ENCODE measurements at regions not wholly inside any gene's neighbourhood (a gene's known extent, or its start where the extent isn't known, plus 50 kb on each side); places are given as distances from the start of the nearest gene placed in this dataset.

- DNase-seq = no peak
Measured at GRCh38 chr15:39471785-39472574, 108.9 kb upstream of the THBS1 start.

- no peak for DNase-seq
Measured at GRCh38 chr15:39472621-39473297, 108.1 kb upstream of the THBS1 start.

GRCh38 chr15:39473298-39473947 is 107.5 kb upstream of the THBS1 start:
- no peak for DNase-seq

- DNase-seq = no peak
Measured at GRCh38 chr15:39474657-39475056, 106.2 kb upstream of the THBS1 start.

- no peak for DNase-seq
Measured at GRCh38 chr15:39478996-39479395, 101.9 kb upstream of the THBS1 start.

GRCh38 chr15:39479911-39480310 is 101.0 kb upstream of the THBS1 start:
- DNase-seq = no peak

GRCh38 chr15:39482459-39482858 is 98.4 kb upstream of the THBS1 start:
- DNase-seq = no peak

GRCh38 chr15:39486621-39487457 is 94.0 kb upstream of the THBS1 start:
- DNase-seq = no peak

GRCh38 chr15:39487458-39487735 is 93.5 kb upstream of the THBS1 start:
- no peak for DNase-seq

- no peak for DNase-seq
Measured at GRCh38 chr15:39488516-39488915, 92.4 kb upstream of the THBS1 start.

GRCh38 chr15:39488961-39489360 is 91.9 kb upstream of the THBS1 start:
- DNase-seq = no peak

GRCh38 chr15:39491115-39491885 is 89.6 kb upstream of the THBS1 start:
- DNase-seq = no peak

GRCh38 chr15:39491886-39492490 is 88.9 kb upstream of the THBS1 start:
- no peak for DNase-seq

GRCh38 chr15:39493424-39494067 is 87.3 kb upstream of the THBS1 start:
- DNase-seq = no peak

GRCh38 chr15:39494462-39494861 is 86.4 kb upstream of the THBS1 start:
- no peak for DNase-seq

GRCh38 chr15:39495871-39496840 is 84.7 kb upstream of the THBS1 start:
- DNase-seq = no peak

- DNase-seq = no peak
Measured at GRCh38 chr15:39497016-39497758, 83.7 kb upstream of the THBS1 start.

- DNase-seq = no peak
Measured at GRCh38 chr15:39497759-39498565, 82.9 kb upstream of the THBS1 start.

GRCh38 chr15:39498629-39499028 is 82.2 kb upstream of the THBS1 start:
- DNase-seq = no peak
